ENCODE measurements at regions not wholly inside any gene's neighbourhood (a gene's known extent, or its start where the extent isn't known, plus 50 kb on each side); places are given as distances from the start of the nearest gene placed in this dataset.

DNA sequence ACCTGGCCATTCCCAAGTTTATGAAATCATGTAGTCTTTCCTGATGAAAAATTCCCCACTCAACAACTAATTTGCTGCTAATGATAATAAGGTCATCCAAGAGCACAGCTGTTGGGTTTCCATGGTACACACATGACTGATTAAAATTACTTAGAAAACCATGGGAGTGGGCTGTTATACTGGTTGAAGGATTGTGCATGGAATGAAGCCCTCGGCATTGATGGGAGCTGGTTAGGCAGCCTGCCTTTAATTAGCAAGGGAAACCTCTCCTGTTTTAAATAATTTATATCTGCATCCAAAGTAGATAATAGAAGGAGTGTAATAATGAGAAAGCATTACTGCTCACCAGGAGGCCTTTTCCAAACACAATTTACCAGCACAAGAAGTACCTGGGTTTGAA lies 235.1 kb upstream of the CFAP20DC start:
- TF ChIP-seq GABPA (IDR thresholded peaks at IDR 0.05; ENCODE audit: low read depth), result no peak
- TF ChIP-seq BCLAF1 (IDR thresholded peaks at IDR 0.05), result no peak
- TF ChIP-seq, protein P1, sequence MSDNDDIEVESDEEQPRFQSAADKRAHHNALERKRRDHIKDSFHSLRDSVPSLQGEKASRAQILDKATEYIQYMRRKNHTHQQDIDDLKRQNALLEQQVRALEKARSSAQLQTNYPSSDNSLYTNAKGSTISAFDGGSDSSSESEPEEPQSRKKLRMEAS (IDR thresholded peaks at IDR 0.05; ENCODE audit: low read depth, low read length), result no peak
